ENCODE measurements at regions not wholly inside any gene's neighbourhood (a gene's known extent, or its start where the extent isn't known, plus 50 kb on each side); places are given as distances from the start of the nearest gene placed in this dataset.

DNA sequence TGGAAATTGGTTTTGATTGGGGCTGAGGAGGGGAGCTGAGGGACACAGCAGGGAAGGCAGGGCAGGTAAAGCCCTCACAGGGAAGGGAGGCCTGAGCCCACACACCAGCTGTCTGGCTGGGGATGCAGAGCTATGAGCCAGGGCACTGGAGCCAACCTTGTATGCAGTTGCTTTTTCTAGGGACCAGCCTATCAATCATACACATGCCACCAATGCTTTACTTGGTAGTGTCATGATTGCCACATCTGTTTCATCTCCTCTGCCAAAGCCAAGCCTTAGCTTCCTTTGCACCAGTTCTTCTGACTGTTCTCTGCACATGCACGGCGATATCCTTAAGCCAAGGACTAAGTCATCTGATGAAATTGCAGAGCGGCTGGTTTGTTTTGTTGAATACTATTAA, 207.1 kb upstream of the PLET1 start:
- H3K27me3 ChIP-seq (replicated peaks; ENCODE audit: control insufficient read depth, insufficient read depth, low read length), result peaks cover 19% of the 10 kb centered on the region
- H3K4me1 ChIP-seq (ENCODE audit: control insufficient read depth, insufficient read depth, low read length), result no peaks in the 10 kb centered on the region
- no peaks in the 10 kb centered on the region for H3K36me3 ChIP-seq (ENCODE audit: control insufficient read depth, insufficient read depth, low read length, severe bottlenecking)
- H3K4me3 ChIP-seq (ENCODE audit: low read length), result no peak overlapping the region
- DNase-seq (ENCODE audit: low read depth), result no peak
- H3K9me3 ChIP-seq (ENCODE audit: control insufficient read depth, low read length), result no peaks in the 10 kb centered on the region
- H3K9ac ChIP-seq (ENCODE audit: low read length), result no peak overlapping the region

- Histone ChIP-seq H3K9me3 (ENCODE audit: control insufficient read depth, low read length) (no peaks in the 10 kb centered on the region), H3K36me3 (ENCODE audit: control insufficient read depth, insufficient read depth, low read length, severe bottlenecking) (no peaks in the 10 kb centered on the region), H3K9ac (ENCODE audit: low read length) (no peak overlapping the region), H3K4me3 (ENCODE audit: low read length) (no peak overlapping the region), H3K4me1 (ENCODE audit: control insufficient read depth, insufficient read depth, low read length) (no peaks in the 10 kb centered on the region), H3K27me3 (replicated peaks; ENCODE audit: control insufficient read depth, insufficient read depth, low read length) (peaks cover 19% of the 10 kb centered on the region)
- no peak for DNase-seq (ENCODE audit: low read depth)
Measured at GRCh38 chr11:112469376-112469775, 208.7 kb upstream of the PLET1 start.

GRCh38 chr11:112470355-112470754, 209.7 kb upstream of the PLET1 start:
- no peak overlapping the region for H3K4me3 ChIP-seq (ENCODE audit: low read length)
- H3K27me3 ChIP-seq (replicated peaks; ENCODE audit: control insufficient read depth, insufficient read depth, low read length), result peaks cover 19% of the 10 kb centered on the region
- H3K36me3 ChIP-seq (ENCODE audit: control insufficient read depth, insufficient read depth, low read length, severe bottlenecking), result no peaks in the 10 kb centered on the region
- DNase-seq (ENCODE audit: low read depth), result no peak
- H3K9ac ChIP-seq (ENCODE audit: low read length), result no peak overlapping the region
- H3K4me1 ChIP-seq (ENCODE audit: control insufficient read depth, insufficient read depth, low read length), result no peaks in the 10 kb centered on the region
- no peaks in the 10 kb centered on the region for H3K9me3 ChIP-seq (ENCODE audit: control insufficient read depth, low read length)

DNA sequence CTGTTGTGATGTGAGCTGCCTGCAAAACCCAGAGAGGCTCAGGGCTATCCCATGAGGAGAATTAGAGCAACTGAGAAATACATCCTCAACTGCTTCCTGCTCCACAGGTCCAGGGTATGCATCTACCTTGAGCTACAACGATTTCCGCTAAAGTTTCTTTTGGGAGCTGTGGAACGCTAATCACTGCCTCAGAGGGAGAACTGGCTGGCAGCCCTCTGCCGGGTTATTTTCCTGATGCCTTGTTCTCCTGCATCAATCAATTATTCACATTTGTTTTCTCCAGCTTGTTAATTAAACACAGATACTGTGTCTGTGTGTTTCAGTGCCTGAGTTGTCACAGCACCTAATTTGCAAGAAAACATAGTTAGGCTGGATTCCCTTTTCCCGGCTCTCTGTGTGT, 211.1 kb upstream of the PLET1 start:
- H3K27me3 ChIP-seq (replicated peaks; ENCODE audit: control insufficient read depth, insufficient read depth, low read length), result peaks cover 15% of the 10 kb centered on the region
- no peaks in the 10 kb centered on the region for H3K4me1 ChIP-seq (ENCODE audit: control insufficient read depth, insufficient read depth, low read length)
- H3K9ac ChIP-seq (ENCODE audit: low read length), result no peak overlapping the region
- no peak for DNase-seq (ENCODE audit: low read depth)
- no peaks in the 10 kb centered on the region for H3K9me3 ChIP-seq (ENCODE audit: control insufficient read depth, low read length)
- H3K4me3 ChIP-seq (ENCODE audit: low read length), result no peak overlapping the region
- H3K36me3 ChIP-seq (ENCODE audit: control insufficient read depth, insufficient read depth, low read length, severe bottlenecking), result no peaks in the 10 kb centered on the region

DNA sequence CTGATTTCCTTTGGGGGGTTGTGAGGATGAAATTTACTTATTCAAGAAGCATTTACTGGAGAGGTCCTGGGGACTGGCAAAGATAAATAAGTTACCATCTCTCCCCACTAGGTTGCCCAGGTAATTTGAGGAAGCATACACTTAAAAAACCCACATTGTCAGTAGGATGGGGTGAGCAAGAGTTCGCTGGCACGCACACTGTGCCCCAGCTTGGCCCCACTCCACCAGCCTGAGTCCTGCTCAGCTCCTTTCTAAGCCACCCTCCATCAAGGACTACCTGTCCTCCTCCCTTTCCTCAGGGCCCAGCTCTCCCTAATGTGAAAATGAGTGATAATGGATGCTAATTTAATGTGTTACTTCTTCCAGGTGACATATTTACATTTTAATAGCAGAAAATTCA, 216.5 kb upstream of the PLET1 start:
- Histone ChIP-seq H3K27me3 (replicated peaks; ENCODE audit: control insufficient read depth, insufficient read depth, low read length) (peaks cover 27% of the 10 kb centered on the region), H3K4me1 (ENCODE audit: control insufficient read depth, insufficient read depth, low read length) (no peaks in the 10 kb centered on the region), H3K9ac (ENCODE audit: low read length) (no peak overlapping the region), H3K9me3 (ENCODE audit: control insufficient read depth, low read length) (no peaks in the 10 kb centered on the region), H3K4me3 (ENCODE audit: low read length) (no peak overlapping the region), H3K36me3 (ENCODE audit: control insufficient read depth, insufficient read depth, low read length, severe bottlenecking) (no peaks in the 10 kb centered on the region)
- no peak for DNase-seq (ENCODE audit: low read depth)

- H3K9ac ChIP-seq (ENCODE audit: low read length), result no peak overlapping the region
- peaks cover 27% of the 10 kb centered on the region for H3K27me3 ChIP-seq (replicated peaks; ENCODE audit: control insufficient read depth, insufficient read depth, low read length)
- no peak overlapping the region for H3K4me3 ChIP-seq (ENCODE audit: low read length)
- H3K4me1 ChIP-seq (ENCODE audit: control insufficient read depth, insufficient read depth, low read length), result no peaks in the 10 kb centered on the region
- H3K36me3 ChIP-seq (ENCODE audit: control insufficient read depth, insufficient read depth, low read length, severe bottlenecking), result no peaks in the 10 kb centered on the region
- no peaks in the 10 kb centered on the region for H3K9me3 ChIP-seq (ENCODE audit: control insufficient read depth, low read length)
- no peak for DNase-seq (ENCODE audit: low read depth)
Measured at GRCh38 chr11:112477581-112478317, 217.1 kb upstream of the PLET1 start.

GRCh38 chr11:112478806-112479205, 218.1 kb upstream of the PLET1 start:
- no peaks in the 10 kb centered on the region for H3K4me1 ChIP-seq (ENCODE audit: control insufficient read depth, insufficient read depth, low read length)
- DNase-seq (ENCODE audit: low read depth), result no peak
- no peaks in the 10 kb centered on the region for H3K9me3 ChIP-seq (ENCODE audit: control insufficient read depth, low read length)
- H3K9ac ChIP-seq (ENCODE audit: low read length), result no peak overlapping the region
- peaks cover 27% of the 10 kb centered on the region for H3K27me3 ChIP-seq (replicated peaks; ENCODE audit: control insufficient read depth, insufficient read depth, low read length)
- no peak overlapping the region for H3K4me3 ChIP-seq (ENCODE audit: low read length)
- no peaks in the 10 kb centered on the region for H3K36me3 ChIP-seq (ENCODE audit: control insufficient read depth, insufficient read depth, low read length, severe bottlenecking)

DNA sequence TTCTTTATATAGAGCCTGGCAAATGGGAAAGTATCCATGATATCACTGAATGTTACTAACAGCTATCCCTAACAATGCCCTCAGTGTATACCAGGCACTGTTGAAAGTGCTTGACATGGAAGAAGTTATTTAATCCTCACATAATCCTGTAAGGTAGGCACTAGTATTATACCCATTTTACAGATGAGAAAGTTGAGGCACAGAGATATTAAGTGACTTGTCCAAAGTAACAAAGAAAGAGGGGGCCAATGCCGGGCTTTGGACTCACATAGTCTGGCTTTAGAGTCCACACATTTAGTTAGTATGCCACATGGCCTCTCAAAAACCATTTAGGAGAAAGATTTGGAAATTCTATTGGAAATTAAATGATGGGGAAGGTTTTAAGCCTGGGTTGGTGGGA, 220.8 kb upstream of the PLET1 start:
- H3K4me1 ChIP-seq (ENCODE audit: control insufficient read depth, insufficient read depth, low read length), result no peaks in the 10 kb centered on the region
- no peak overlapping the region for H3K4me3 ChIP-seq (ENCODE audit: low read length)
- H3K9me3 ChIP-seq (ENCODE audit: control insufficient read depth, low read length), result no peaks in the 10 kb centered on the region
- H3K27me3 ChIP-seq (replicated peaks; ENCODE audit: control insufficient read depth, insufficient read depth, low read length), result peaks cover 25% of the 10 kb centered on the region
- H3K9ac ChIP-seq (ENCODE audit: low read length), result no peak overlapping the region
- DNase-seq (ENCODE audit: low read depth), result no peak
- no peaks in the 10 kb centered on the region for H3K36me3 ChIP-seq (ENCODE audit: control insufficient read depth, insufficient read depth, low read length, severe bottlenecking)

DNA sequence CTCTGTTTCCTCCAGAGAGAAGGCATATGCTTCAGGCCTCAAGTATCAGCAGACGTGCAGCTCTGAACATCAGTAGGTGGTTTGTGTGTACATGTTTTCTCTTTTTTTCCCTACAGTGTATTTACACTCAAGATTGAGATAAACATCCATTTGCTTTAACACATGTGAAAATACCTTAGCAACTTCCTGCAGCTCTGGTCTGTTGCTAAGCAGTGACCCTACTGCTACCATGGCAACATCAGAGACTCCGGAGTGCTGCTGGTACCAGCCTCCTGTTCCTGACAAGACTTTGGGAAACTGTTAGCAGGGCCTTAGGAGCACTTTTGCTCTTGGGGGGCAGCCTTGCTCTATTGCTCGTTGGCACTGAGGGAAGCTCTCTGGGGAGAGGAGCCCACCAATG, 221.2 kb upstream of the PLET1 start:
- H3K27me3 ChIP-seq (replicated peaks; ENCODE audit: control insufficient read depth, insufficient read depth, low read length), result peaks cover 21% of the 10 kb centered on the region
- H3K4me1 ChIP-seq (ENCODE audit: control insufficient read depth, insufficient read depth, low read length), result no peaks in the 10 kb centered on the region
- no peak overlapping the region for H3K4me3 ChIP-seq (ENCODE audit: low read length)
- no peak overlapping the region for H3K9ac ChIP-seq (ENCODE audit: low read length)
- no peaks in the 10 kb centered on the region for H3K36me3 ChIP-seq (ENCODE audit: control insufficient read depth, insufficient read depth, low read length, severe bottlenecking)
- no peak for DNase-seq (ENCODE audit: low read depth)
- no peaks in the 10 kb centered on the region for H3K9me3 ChIP-seq (ENCODE audit: control insufficient read depth, low read length)

DNA sequence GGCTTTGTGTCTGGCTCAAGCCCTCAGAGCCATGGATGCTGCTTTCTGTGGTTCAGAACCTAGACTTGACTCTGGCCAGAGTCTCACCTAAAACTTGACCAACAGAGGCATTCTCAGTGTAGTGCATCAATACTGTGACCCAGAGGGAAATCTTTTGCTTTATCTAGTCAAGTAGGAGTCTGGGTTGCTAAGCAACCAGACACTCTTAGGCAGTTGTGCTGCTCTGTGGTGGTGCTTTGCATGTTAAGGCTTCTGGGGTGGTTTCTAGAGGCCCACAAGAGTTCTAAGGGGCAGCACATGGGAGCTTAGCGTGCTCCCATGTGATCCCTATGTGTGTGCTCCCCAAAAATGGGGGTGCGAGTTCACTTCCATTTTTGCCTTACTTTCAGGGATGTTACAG, 224.6 kb upstream of the PLET1 start:
- Histone ChIP-seq H3K4me1 (ENCODE audit: control insufficient read depth, insufficient read depth, low read length) (no peaks in the 10 kb centered on the region), H3K36me3 (ENCODE audit: control insufficient read depth, insufficient read depth, low read length, severe bottlenecking) (no peaks in the 10 kb centered on the region), H3K27me3 (replicated peaks; ENCODE audit: control insufficient read depth, insufficient read depth, low read length) (peaks cover 11% of the 10 kb centered on the region), H3K4me3 (ENCODE audit: low read length) (no peak overlapping the region), H3K9me3 (ENCODE audit: control insufficient read depth, low read length) (no peaks in the 10 kb centered on the region), H3K9ac (ENCODE audit: low read length) (no peak overlapping the region)
- DNase-seq (ENCODE audit: low read depth), result no peak

DNA sequence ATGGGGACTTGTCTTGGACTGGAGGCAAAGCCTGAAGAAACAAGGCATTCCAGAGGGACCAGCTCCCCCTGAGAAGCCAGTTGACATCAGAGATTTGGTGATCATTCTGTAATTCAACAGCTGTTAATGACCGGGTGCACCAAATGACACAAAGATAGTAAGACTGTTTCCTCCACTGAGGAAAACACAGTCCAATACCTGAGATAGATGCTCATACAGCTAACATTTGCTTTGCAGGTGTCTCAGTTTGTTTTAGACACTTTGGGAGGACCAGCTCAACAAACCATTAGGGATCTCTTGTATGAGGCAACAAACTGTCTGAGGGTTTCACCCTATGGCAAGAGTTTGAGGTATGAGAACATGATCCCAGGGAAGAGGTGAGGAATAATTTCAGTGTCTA, 237.2 kb upstream of the PLET1 start:
- H3K9me3 ChIP-seq (ENCODE audit: control insufficient read depth, low read length), result no peaks in the 10 kb centered on the region
- H3K4me1 ChIP-seq (ENCODE audit: control insufficient read depth, insufficient read depth, low read length), result no peaks in the 10 kb centered on the region
- H3K27me3 ChIP-seq (replicated peaks; ENCODE audit: control insufficient read depth, insufficient read depth, low read length), result no peaks in the 10 kb centered on the region
- no peaks in the 10 kb centered on the region for H3K36me3 ChIP-seq (ENCODE audit: control insufficient read depth, insufficient read depth, low read length, severe bottlenecking)
- DNase-seq (ENCODE audit: low read depth), result no peak
- H3K9ac ChIP-seq (ENCODE audit: low read length), result no peak overlapping the region
- no peak overlapping the region for H3K4me3 ChIP-seq (ENCODE audit: low read length)

- no peak for DNase-seq (ENCODE audit: low read depth)
- no peaks in the 10 kb centered on the region for H3K9me3 ChIP-seq (ENCODE audit: control insufficient read depth, low read length)
Measured at GRCh38 chr11:112498701-112499100, 238.0 kb upstream of the PLET1 start.

More at GRCh38 chr11:112498701-112499100, 238.0 kb upstream of the PLET1 start:
- H3K4me3 ChIP-seq (ENCODE audit: low read length), result no peak overlapping the region
- H3K4me1 ChIP-seq (ENCODE audit: control insufficient read depth, insufficient read depth, low read length), result no peaks in the 10 kb centered on the region
- H3K36me3 ChIP-seq (ENCODE audit: control insufficient read depth, insufficient read depth, low read length, severe bottlenecking), result no peaks in the 10 kb centered on the region
- no peak overlapping the region for H3K9ac ChIP-seq (ENCODE audit: low read length)
- H3K27me3 ChIP-seq (replicated peaks; ENCODE audit: control insufficient read depth, insufficient read depth, low read length), result no peaks in the 10 kb centered on the region

All from adipocyte (in vitro differentiated cells).